ENCODE measurements at regions not wholly inside any gene's neighbourhood (a gene's known extent, or its start where the extent isn't known, plus 50 kb on each side); places are given as distances from the start of the nearest gene placed in this dataset.

- H4K20me1 ChIP-seq (ENCODE audit: insufficient read depth, low read length), result no peaks in the 10 kb centered on the region
- no peak overlapping the region for H3K4me3 ChIP-seq (ENCODE audit: low read depth, low read length, poor library complexity, severe bottlenecking)
- H3K79me2 ChIP-seq (ENCODE audit: insufficient read depth, low read length), result no peaks in the 10 kb centered on the region
- H3K36me3 ChIP-seq (ENCODE audit: insufficient read depth, low read length), result no peaks in the 10 kb centered on the region
- H3K4me1 ChIP-seq (ENCODE audit: insufficient read depth, low read length, severe bottlenecking), result no peaks in the 10 kb centered on the region
- TF ChIP-seq CTCF (IDR thresholded peaks at IDR 0.05; ENCODE audit: low read length), result no peak
- no peak for TF ChIP-seq EZH2 (IDR thresholded peaks at IDR 0.05; ENCODE audit: borderline replicate concordance, low read length)
- H3K4me2 ChIP-seq (ENCODE audit: low read length), result no peak overlapping the region
- no peak overlapping the region for H2AFZ ChIP-seq (ENCODE audit: low read length)
- no peaks in the 10 kb centered on the region for H3K27me3 ChIP-seq (ENCODE audit: insufficient read depth, low read length)
- H3K27ac ChIP-seq (ENCODE audit: low read depth, low read length, poor library complexity, severe bottlenecking), result no peak overlapping the region
- H3K9me3 ChIP-seq (ENCODE audit: low read length), result no peaks in the 10 kb centered on the region
- no peaks in the 10 kb centered on the region for H3K9me2 ChIP-seq (ENCODE audit: low read depth, low read length)
- H3K9ac ChIP-seq (ENCODE audit: low read length), result no peak overlapping the region
- no peaks in the 10 kb centered on the region for H3F3A ChIP-seq (ENCODE audit: insufficient read depth, low read length)
These were observed 281.0 kb downstream of the RPS24 start for GRCh38 chr10:78314651-78315050.

GRCh38 chr10:78316451-78316931 is 282.8 kb downstream of the RPS24 start:
- H3K9me2 ChIP-seq (ENCODE audit: low read depth, low read length), result no peaks in the 10 kb centered on the region
- H3F3A ChIP-seq (ENCODE audit: insufficient read depth, low read length), result no peaks in the 10 kb centered on the region
- no peaks in the 10 kb centered on the region for H3K4me1 ChIP-seq (ENCODE audit: insufficient read depth, low read length, severe bottlenecking)
- no peak overlapping the region for H3K9ac ChIP-seq (ENCODE audit: low read length)
- H3K36me3 ChIP-seq (ENCODE audit: insufficient read depth, low read length), result no peaks in the 10 kb centered on the region
- TF ChIP-seq EZH2 (IDR thresholded peaks at IDR 0.05; ENCODE audit: borderline replicate concordance, low read length) (no peak), CTCF (IDR thresholded peaks at IDR 0.05; ENCODE audit: low read length) (no peak)
- H3K4me2 ChIP-seq (ENCODE audit: low read length), result no peak overlapping the region
- H2AFZ ChIP-seq (ENCODE audit: low read length), result no peak overlapping the region
- no peak overlapping the region for H3K4me3 ChIP-seq (ENCODE audit: low read depth, low read length, poor library complexity, severe bottlenecking)
- no peak overlapping the region for H3K27ac ChIP-seq (ENCODE audit: low read depth, low read length, poor library complexity, severe bottlenecking)
- H4K20me1 ChIP-seq (ENCODE audit: insufficient read depth, low read length), result no peaks in the 10 kb centered on the region
- H3K9me3 ChIP-seq (ENCODE audit: low read length), result no peaks in the 10 kb centered on the region
- H3K79me2 ChIP-seq (ENCODE audit: insufficient read depth, low read length), result no peaks in the 10 kb centered on the region
- H3K27me3 ChIP-seq (ENCODE audit: insufficient read depth, low read length), result no peaks in the 10 kb centered on the region

GRCh38 chr10:78318305-78318704 is 284.6 kb downstream of the RPS24 start:
- Histone ChIP-seq H3K4me1 (ENCODE audit: insufficient read depth, low read length, severe bottlenecking) (no peaks in the 10 kb centered on the region), H4K20me1 (ENCODE audit: insufficient read depth, low read length) (no peaks in the 10 kb centered on the region), H3K79me2 (ENCODE audit: insufficient read depth, low read length) (no peaks in the 10 kb centered on the region), H3K9me3 (ENCODE audit: low read length) (no peaks in the 10 kb centered on the region), H3K4me3 (ENCODE audit: low read depth, low read length, poor library complexity, severe bottlenecking) (no peak overlapping the region), H3K9ac (ENCODE audit: low read length) (no peak overlapping the region), H3K36me3 (ENCODE audit: insufficient read depth, low read length) (no peaks in the 10 kb centered on the region), H3F3A (ENCODE audit: insufficient read depth, low read length) (no peaks in the 10 kb centered on the region), H3K27me3 (ENCODE audit: insufficient read depth, low read length) (no peaks in the 10 kb centered on the region), H3K9me2 (ENCODE audit: low read depth, low read length) (no peaks in the 10 kb centered on the region), H3K27ac (ENCODE audit: low read depth, low read length, poor library complexity, severe bottlenecking) (no peak overlapping the region), H3K4me2 (ENCODE audit: low read length) (no peak overlapping the region), H2AFZ (ENCODE audit: low read length) (no peak overlapping the region)
- TF ChIP-seq CTCF (IDR thresholded peaks at IDR 0.05; ENCODE audit: low read length) (no peak), EZH2 (IDR thresholded peaks at IDR 0.05; ENCODE audit: borderline replicate concordance, low read length) (no peak)
